Chondrocyte (in vitro differentiated cells): ENCODE measurements at regions not wholly inside any gene's neighbourhood (a gene's known extent, or its start where the extent isn't known, plus 50 kb on each side); places are given as distances from the start of the nearest gene placed in this dataset.

Experiments
- DNase-seq: peaks from one replicate; pipeline ENCODE4 v3.0.0; 2021; ENCODE audit warnings: mixed read lengths, low spot score
- H3K27ac Mint-ChIP-seq: one replicate; pipeline ENCODE4 v1.8.0; 2021; ENCODE audit warnings: mild to moderate bottlenecking, moderate library complexity, mixed read lengths; ENCODE audit not compliant: unreplicated experiment
- H3K27me3 Mint-ChIP-seq: 2 replicates; pipeline ENCODE4 v1.8.0; 2021; ENCODE audit warnings: low read depth, mixed read lengths
- H3K36me3 Mint-ChIP-seq: 2 replicates; pipeline ENCODE4 v1.8.0; 2021; ENCODE audit warnings: low read depth, mixed read lengths
- H3K4me1 Mint-ChIP-seq: 2 replicates; pipeline ENCODE4 v1.8.0; 2021; ENCODE audit warnings: low read depth, mild to moderate bottlenecking, mixed read lengths
- H3K4me3 Mint-ChIP-seq: one replicate; pipeline ENCODE4 v1.8.0; 2021; ENCODE audit warnings: mild to moderate bottlenecking, moderate library complexity, mixed read lengths; ENCODE audit not compliant: unreplicated experiment
- H3K9me3 Mint-ChIP-seq: 2 replicates; pipeline ENCODE4 v1.8.0; 2021; ENCODE audit warnings: low read depth, mixed read lengths
- CTCF ChIP-seq: fragments of 200-600 bp; sonication (generic); IDR thresholded peaks from 2 replicates; pipeline ENCODE4 v1.5.0; 2021; ENCODE audit warnings: antibody characterized with exemption, mild to moderate bottlenecking, moderate library complexity

DNA sequence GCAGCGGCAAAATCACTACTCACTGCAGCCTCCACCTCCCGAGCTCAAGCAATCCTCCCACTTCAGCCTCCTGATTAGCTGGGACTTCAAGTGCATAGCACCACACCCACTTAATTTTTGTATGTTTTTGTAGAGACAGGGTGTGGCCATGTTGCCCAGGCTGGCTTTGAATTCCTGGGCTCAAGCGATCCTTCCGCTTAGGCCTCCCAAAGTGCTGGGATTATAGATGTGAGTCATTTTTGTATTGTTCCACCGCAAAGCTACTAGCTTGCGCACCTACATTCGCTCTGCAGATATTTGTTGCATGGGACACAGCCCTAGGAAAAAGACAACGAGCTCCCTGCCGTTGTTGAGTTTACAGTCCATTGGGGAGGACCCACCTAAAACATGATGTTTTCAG is 173.5 kb upstream of the AGAP1 start:
- DNase-seq, result no peak
- Mint-ChIP-seq H3K4me1 (no peaks in the 10 kb centered on the region), H3K4me3 (no peak overlapping the region), H3K27ac (no peak overlapping the region), H3K9me3 (no peaks in the 10 kb centered on the region), H3K27me3 (peaks cover 24% of the 10 kb centered on the region), H3K36me3 (no peaks in the 10 kb centered on the region)
- no peak for TF ChIP-seq CTCF

GRCh38 chr2:235324324-235324723 is 169.5 kb upstream of the AGAP1 start:
- Mint-ChIP-seq H3K27me3 (peaks cover 29% of the 10 kb centered on the region), H3K4me1 (peaks cover 15% of the 10 kb centered on the region), H3K36me3 (no peaks in the 10 kb centered on the region), H3K27ac (no peak overlapping the region), H3K4me3 (no peak overlapping the region), H3K9me3 (no peaks in the 10 kb centered on the region)
- TF ChIP-seq CTCF, result no peak
- no peak for DNase-seq

GRCh38 chr2:235325151-235325550 is 168.7 kb upstream of the AGAP1 start:
- H3K9me3 Mint-ChIP-seq, result no peaks in the 10 kb centered on the region
- no peaks in the 10 kb centered on the region for H3K36me3 Mint-ChIP-seq
- DNase-seq, result no peak
- peaks cover 28% of the 10 kb centered on the region for H3K27me3 Mint-ChIP-seq
- TF ChIP-seq CTCF, result no peak
- no peak overlapping the region for H3K27ac Mint-ChIP-seq
- H3K4me3 Mint-ChIP-seq, result no peak overlapping the region
- H3K4me1 Mint-ChIP-seq, result peaks cover 15% of the 10 kb centered on the region

DNA sequence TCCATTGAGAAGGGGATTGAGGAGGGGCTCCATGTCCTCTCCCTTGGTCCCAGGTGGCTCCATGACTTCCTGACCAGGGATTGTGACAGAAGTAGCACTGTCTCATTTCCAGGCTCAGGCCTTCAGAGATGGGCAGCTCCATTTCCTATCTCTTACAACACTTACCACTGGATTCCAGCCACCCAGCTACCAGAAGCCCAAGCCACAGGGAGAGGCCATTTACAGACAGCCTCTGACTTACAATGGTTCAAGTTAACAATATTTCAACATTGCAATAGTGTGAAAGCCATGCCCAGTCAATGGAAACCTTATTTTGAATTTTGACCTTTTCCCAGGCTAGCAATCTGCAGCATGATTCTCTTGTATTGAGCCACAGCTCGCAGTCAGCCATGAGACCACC is 164.9 kb upstream of the AGAP1 start:
- H3K27ac Mint-ChIP-seq, result no peak overlapping the region
- no peak for DNase-seq
- no peak overlapping the region for H3K4me3 Mint-ChIP-seq
- peaks cover 24% of the 10 kb centered on the region for H3K4me1 Mint-ChIP-seq
- no peak for TF ChIP-seq CTCF
- peaks cover 5% of the 10 kb centered on the region for H3K9me3 Mint-ChIP-seq
- H3K27me3 Mint-ChIP-seq, result peaks cover 15% of the 10 kb centered on the region
- H3K36me3 Mint-ChIP-seq, result no peaks in the 10 kb centered on the region

- Mint-ChIP-seq H3K27ac (peak overlapping the region; percentile 78), H3K9me3 (peaks cover 5% of the 10 kb centered on the region), H3K4me1 (peaks cover 24% of the 10 kb centered on the region), H3K4me3 (peak overlapping the region; percentile 6), H3K36me3 (no peaks in the 10 kb centered on the region), H3K27me3 (peaks cover 13% of the 10 kb centered on the region)
- no peak for DNase-seq
- no peak for TF ChIP-seq CTCF
Observed at GRCh38 chr2:235330775-235331451, 162.9 kb upstream of the AGAP1 start.
